Peyer's patch (tissue), 4 donors: ENCODE measurements at regions not wholly inside any gene's neighbourhood (a gene's known extent, or its start where the extent isn't known, plus 50 kb on each side); places are given as distances from the start of the nearest gene placed in this dataset.

ENCODE experiments used
- POLR2A ChIP-seq, 2 donors: fragments of 450-650 bp; IDR thresholded peaks; one replicate each; pipeline ENCODE4 v1.5.1; 2017; ENCODE audit warnings: antibody characterized with exemption in 2 of 2, mild to moderate bottlenecking in 2 of 2, moderate library complexity in 2 of 2
- TF ChIP-seq, protein P1 (sequence below), 6 experiments: fragments of 450-650 bp in 4 of 6; fragments of 200-600 bp in 2 of 6; sonication (generic) in 1 of 6; IDR thresholded peaks; one replicate each; pipeline ENCODE4 v1.5.1; 2017 to 2019; ENCODE audit warnings: antibody characterized with exemption in 6 of 6, mild to moderate bottlenecking in 3 of 6, moderate library complexity in 1 of 6

DNA sequence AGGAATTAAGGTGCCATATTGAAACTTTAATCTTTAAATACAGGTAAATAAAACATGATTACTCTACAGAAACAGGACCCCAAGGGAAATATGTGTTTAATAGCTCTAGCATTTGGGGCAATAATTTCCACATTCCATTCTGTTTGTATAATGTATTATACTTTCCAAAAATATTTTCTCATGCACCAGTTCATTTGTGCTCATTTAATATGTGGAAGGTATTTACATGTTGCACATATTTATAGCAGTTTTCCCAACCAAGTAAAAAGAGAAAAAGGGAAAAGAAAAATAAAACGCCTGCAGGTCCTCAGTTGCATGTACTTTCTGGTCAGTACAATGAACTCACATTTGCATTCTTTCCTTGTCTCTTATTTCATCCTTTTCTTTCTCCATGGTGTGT is 129.5 kb upstream of the SULF2 start:
- TF ChIP-seq POLR2A (IDR thresholded peaks at IDR 0.05) = no peak
- TF ChIP-seq, protein P1, sequence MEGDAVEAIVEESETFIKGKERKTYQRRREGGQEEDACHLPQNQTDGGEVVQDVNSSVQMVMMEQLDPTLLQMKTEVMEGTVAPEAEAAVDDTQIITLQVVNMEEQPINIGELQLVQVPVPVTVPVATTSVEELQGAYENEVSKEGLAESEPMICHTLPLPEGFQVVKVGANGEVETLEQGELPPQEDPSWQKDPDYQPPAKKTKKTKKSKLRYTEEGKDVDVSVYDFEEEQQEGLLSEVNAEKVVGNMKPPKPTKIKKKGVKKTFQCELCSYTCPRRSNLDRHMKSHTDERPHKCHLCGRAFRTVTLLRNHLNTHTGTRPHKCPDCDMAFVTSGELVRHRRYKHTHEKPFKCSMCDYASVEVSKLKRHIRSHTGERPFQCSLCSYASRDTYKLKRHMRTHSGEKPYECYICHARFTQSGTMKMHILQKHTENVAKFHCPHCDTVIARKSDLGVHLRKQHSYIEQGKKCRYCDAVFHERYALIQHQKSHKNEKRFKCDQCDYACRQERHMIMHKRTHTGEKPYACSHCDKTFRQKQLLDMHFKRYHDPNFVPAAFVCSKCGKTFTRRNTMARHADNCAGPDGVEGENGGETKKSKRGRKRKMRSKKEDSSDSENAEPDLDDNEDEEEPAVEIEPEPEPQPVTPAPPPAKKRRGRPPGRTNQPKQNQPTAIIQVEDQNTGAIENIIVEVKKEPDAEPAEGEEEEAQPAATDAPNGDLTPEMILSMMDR (IDR thresholded peaks at IDR 0.05) = no peak
